Astrocyte (in vitro differentiated cells and primary cell): ENCODE measurements at regions not wholly inside any gene's neighbourhood (a gene's known extent, or its start where the extent isn't known, plus 50 kb on each side); places are given as distances from the start of the nearest gene placed in this dataset.

ENCODE experiments used
- CTCF ChIP-seq: IDR thresholded peaks from 2 replicates; pipeline ENCODE4 v1.5.1; 2011; ENCODE audit warnings: low read depth, mild to moderate bottlenecking, inconsistent platforms, low read length, moderate library complexity; ENCODE audit not compliant: insufficient read depth
- EZH2 ChIP-seq: IDR thresholded peaks from 2 replicates; pipeline ENCODE4 v1.6.1; 2012; ENCODE audit warnings: mild to moderate bottlenecking, low read length, inconsistent platforms; ENCODE audit not compliant: insufficient read depth

DNA sequence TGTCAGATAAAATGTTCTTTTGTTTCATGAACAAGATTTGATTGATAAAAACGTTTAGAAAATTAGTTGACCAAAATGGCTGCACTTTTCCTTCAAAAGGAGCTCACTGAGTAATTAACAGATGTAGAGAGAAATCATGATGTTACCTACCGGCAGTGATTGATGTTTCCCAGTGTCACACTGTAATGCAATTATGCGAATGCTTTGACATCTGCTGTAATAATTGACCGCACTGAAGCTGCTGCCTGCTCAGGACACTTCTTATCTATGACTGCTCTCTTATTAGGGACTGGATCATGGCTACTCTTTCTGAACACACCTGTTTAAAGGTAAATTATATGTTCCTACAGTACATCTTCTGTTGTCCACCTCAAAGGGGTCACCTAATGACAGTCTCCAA lies 94.6 kb downstream of the GPR63 start:
- no peak for TF ChIP-seq CTCF
- no peak for TF ChIP-seq EZH2
